ENCODE measurements at regions not wholly inside any gene's neighbourhood (a gene's known extent, or its start where the extent isn't known, plus 50 kb on each side); places are given as distances from the start of the nearest gene placed in this dataset.

GRCh38 chrX:127558811-127559210, 493.4 kb downstream of the ACTRT1 start:
- Histone ChIP-seq H3K27ac (no peak overlapping the region), H3K4me1 (no peaks in the 10 kb centered on the region), H3K27me3 (no peaks in the 10 kb centered on the region), H3K36me3 (no peaks in the 10 kb centered on the region), H3K4me3 (no peak overlapping the region), H3K9me3 (no peaks in the 10 kb centered on the region)
- 83 to 94% methylated on average over 2 of the region's 2 CpGs for WGBS, 2 donors
- DNase-seq = no peak
- TF ChIP-seq POLR2A (IDR thresholded peaks at IDR 0.05) (no peak), POLR2AphosphoS5 (IDR thresholded peaks at IDR 0.05) (no peak)
- intact Hi-C loops (cut with DNase I) = no loop called here

GRCh38 chrX:127552571-127552970, 499.6 kb downstream of the ACTRT1 start:
- no peak for DNase-seq

GRCh38 chrX:127519323-127519722, 532.9 kb downstream of the ACTRT1 start:
- H3K4me1 ChIP-seq = no peaks in the 10 kb centered on the region
- H3K9me3 ChIP-seq = no peaks in the 10 kb centered on the region
- 77 to 83% methylated on average over 4 of the region's 4 CpGs for WGBS, 2 donors

More at GRCh38 chrX:127552571-127552970, 499.6 kb downstream of the ACTRT1 start:
- Histone ChIP-seq H3K4me1 (no peaks in the 10 kb centered on the region), H3K36me3 (no peaks in the 10 kb centered on the region), H3K27ac (no peak overlapping the region), H3K4me3 (no peak overlapping the region), H3K9me3 (no peaks in the 10 kb centered on the region), H3K27me3 (no peaks in the 10 kb centered on the region)
- WGBS, 2 donors = 63 to 77% methylated on average over 3 of the region's 3 CpGs
- TF ChIP-seq EP300 (IDR thresholded peaks at IDR 0.05) (no peak), POLR2A (IDR thresholded peaks at IDR 0.05) (no peak), CTCF (IDR thresholded peaks at IDR 0.05) (no peak), POLR2AphosphoS5 (IDR thresholded peaks at IDR 0.05) (no peak)
- intact Hi-C loops (cut with DNase I) = no loop called here

GRCh38 chrX:127490000-127490399, 562.2 kb downstream of the ACTRT1 start:
- Histone ChIP-seq H3K9me3 (peaks cover 0 to 5% (median 0%) of the 10 kb centered on the region in 4 donors), H3K36me3 (no peaks in the 10 kb centered on the region), H3K4me1 (no peaks in the 10 kb centered on the region), H3K27ac (no peak overlapping the region), H3K27me3 (no peaks in the 10 kb centered on the region), H3K4me3 (no peak overlapping the region)
- intact Hi-C loops (cut with DNase I) = no loop called here
- no peak for TF ChIP-seq POLR2A (IDR thresholded peaks at IDR 0.05)
- no peak for TF ChIP-seq POLR2AphosphoS5 (IDR thresholded peaks at IDR 0.05)
- TF ChIP-seq EP300 (IDR thresholded peaks at IDR 0.05) = no peak
- no peak for TF ChIP-seq CTCF (IDR thresholded peaks at IDR 0.05)
- DNase-seq = no peak
- 93% methylated on average over 1 of the region's 1 CpG for WGBS, 2 donors

More at GRCh38 chrX:127519323-127519722, 532.9 kb downstream of the ACTRT1 start:
- no peak overlapping the region for H3K27ac ChIP-seq
- TF ChIP-seq CTCF (IDR thresholded peaks at IDR 0.05) (no peak), EP300 (IDR thresholded peaks at IDR 0.05) (no peak), POLR2A (IDR thresholded peaks at IDR 0.05) (no peak), POLR2AphosphoS5 (IDR thresholded peaks at IDR 0.05) (no peak)
- intact Hi-C loops (cut with DNase I) = loop anchor here (10.0 kb wide), 1 partner anchor 65 kb away; no protein-coding TSS in a partner anchor
- no peak for DNase-seq
- H3K36me3 ChIP-seq = no peaks in the 10 kb centered on the region
- H3K27me3 ChIP-seq = no peaks in the 10 kb centered on the region
- no peak overlapping the region for H3K4me3 ChIP-seq

GRCh38 chrX:127466211-127466610, 586.0 kb downstream of the ACTRT1 start:
- intact Hi-C loops (cut with DNase I) = no loop called here
- no peak overlapping the region for H3K4me3 ChIP-seq
- H3K4me1 ChIP-seq = no peaks in the 10 kb centered on the region
- DNase-seq = no peak
- no peaks in the 10 kb centered on the region for H3K27me3 ChIP-seq
- H3K36me3 ChIP-seq = no peaks in the 10 kb centered on the region
- H3K9me3 ChIP-seq = no peaks in the 10 kb centered on the region
- TF ChIP-seq POLR2AphosphoS5 (IDR thresholded peaks at IDR 0.05) = no peak
- no peak for TF ChIP-seq CTCF (IDR thresholded peaks at IDR 0.05)
- TF ChIP-seq EP300 (IDR thresholded peaks at IDR 0.05) = no peak
- no peak for TF ChIP-seq POLR2A (IDR thresholded peaks at IDR 0.05)
- no peak overlapping the region for H3K27ac ChIP-seq
